ENCODE measurements at regions not wholly inside any gene's neighbourhood (a gene's known extent, or its start where the extent isn't known, plus 50 kb on each side); places are given as distances from the start of the nearest gene placed in this dataset.

DNA sequence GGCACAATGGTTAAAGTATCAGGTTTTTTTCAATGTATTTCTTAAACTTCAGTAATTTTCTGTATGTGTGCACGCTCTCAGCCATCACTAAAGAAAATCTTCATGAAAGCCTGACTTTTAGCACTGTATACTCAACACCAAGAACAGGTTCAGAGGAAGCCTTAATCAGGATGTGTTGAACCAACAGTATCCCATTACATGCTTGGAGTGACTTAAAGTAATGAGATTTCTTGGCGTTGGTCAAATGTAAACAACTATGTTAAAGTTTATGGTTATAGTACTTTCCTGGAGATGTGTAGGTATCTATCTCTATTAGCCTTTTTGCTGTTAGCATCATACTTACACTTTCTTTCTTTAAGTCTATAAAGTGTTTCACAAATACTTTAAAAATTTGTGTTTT, 335.0 kb downstream of the CCER1 start:
- TF ChIP-seq POLR2A (IDR thresholded peaks at IDR 0.05) (no peak), POLR2AphosphoS5 (IDR thresholded peaks at IDR 0.05) (no peak)
- TF ChIP-seq, protein P1, sequence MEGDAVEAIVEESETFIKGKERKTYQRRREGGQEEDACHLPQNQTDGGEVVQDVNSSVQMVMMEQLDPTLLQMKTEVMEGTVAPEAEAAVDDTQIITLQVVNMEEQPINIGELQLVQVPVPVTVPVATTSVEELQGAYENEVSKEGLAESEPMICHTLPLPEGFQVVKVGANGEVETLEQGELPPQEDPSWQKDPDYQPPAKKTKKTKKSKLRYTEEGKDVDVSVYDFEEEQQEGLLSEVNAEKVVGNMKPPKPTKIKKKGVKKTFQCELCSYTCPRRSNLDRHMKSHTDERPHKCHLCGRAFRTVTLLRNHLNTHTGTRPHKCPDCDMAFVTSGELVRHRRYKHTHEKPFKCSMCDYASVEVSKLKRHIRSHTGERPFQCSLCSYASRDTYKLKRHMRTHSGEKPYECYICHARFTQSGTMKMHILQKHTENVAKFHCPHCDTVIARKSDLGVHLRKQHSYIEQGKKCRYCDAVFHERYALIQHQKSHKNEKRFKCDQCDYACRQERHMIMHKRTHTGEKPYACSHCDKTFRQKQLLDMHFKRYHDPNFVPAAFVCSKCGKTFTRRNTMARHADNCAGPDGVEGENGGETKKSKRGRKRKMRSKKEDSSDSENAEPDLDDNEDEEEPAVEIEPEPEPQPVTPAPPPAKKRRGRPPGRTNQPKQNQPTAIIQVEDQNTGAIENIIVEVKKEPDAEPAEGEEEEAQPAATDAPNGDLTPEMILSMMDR (IDR thresholded peaks at IDR 0.05 in 8 of 11, conservative IDR thresholded peaks at IDR 0.05 in 3 of 11) = no peak
- no peaks in the 10 kb centered on the region for H3K9me3 ChIP-seq
- no peak overlapping the region for H3K4me3 ChIP-seq

DNA sequence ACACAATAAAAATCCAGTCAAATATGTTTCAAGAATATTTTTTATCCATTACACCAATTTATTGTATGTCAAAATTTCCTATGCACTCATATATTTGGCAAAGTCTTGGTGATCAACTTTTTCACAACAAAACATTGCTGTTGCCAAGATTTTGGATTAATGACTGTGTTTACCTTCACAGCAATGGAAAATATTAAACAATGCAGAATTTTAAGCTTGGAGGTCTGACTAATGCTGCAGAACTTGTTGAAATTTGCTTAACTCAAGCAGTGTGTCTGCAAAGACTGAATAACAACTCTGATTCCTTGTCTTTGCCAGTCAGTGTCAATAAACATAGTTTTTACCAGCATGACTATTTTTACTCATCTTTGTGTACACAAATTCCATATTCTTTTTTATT, 336.4 kb downstream of the CCER1 start:
- H3K9me3 ChIP-seq = no peaks in the 10 kb centered on the region
- no peak for DNase-seq
- no peaks in the 10 kb centered on the region for H3K4me1 ChIP-seq
- TF ChIP-seq, protein P1 (IDR thresholded peaks at IDR 0.05 in 8 of 11, conservative IDR thresholded peaks at IDR 0.05 in 3 of 11) = no peak
- TF ChIP-seq POLR2A (IDR thresholded peaks at IDR 0.05) (no peak), POLR2AphosphoS5 (IDR thresholded peaks at IDR 0.05) (no peak)
- intact Hi-C loops (cut with DNase I; ENCODE audit: low total_unique reads) = no loop called here
- H3K36me3 ChIP-seq = no peaks in the 10 kb centered on the region
- no peak overlapping the region for H3K4me3 ChIP-seq
- no peaks in the 10 kb centered on the region for H3K27me3 ChIP-seq (replicated peaks in 1 of 7)
- no peak overlapping the region for H3K27ac ChIP-seq

More for the DNA sequence above, 335.0 kb downstream of the CCER1 start:
- DNase-seq = no peak
- Histone ChIP-seq H3K4me1 (no peaks in the 10 kb centered on the region), H3K36me3 (no peaks in the 10 kb centered on the region), H3K27ac (no peak overlapping the region), H3K27me3 (replicated peaks in 1 of 7) (no peaks in the 10 kb centered on the region)
- intact Hi-C loops (cut with DNase I; ENCODE audit: low total_unique reads) = no loop called here
- WGBS, 5 donors = 77 to 85% (median 81%) methylated on average over 2 of the region's 2 CpGs

DNA sequence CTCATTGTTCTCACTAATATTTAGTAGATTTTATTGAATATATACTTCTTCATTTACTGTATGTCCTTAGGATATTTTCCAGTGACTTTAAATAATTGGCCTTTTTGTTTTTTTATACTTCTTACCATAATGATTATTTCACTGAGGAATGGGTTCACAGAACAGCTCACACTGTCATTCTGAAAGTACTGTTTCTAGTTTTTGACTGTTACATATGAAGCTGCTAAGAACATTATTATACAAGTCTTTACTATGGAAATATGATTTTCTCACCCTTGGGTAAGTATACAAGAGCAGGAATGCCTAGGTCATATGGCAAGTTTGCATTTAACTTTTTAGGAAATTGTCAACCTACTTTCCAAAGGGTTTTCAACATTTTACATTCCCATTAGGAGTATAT, 343.1 kb downstream of the CCER1 start:
- no peaks in the 10 kb centered on the region for H3K4me1 ChIP-seq
- no peak overlapping the region for H3K27ac ChIP-seq
- no peaks in the 10 kb centered on the region for H3K27me3 ChIP-seq (replicated peaks in 1 of 7)
- intact Hi-C loops (cut with DNase I; ENCODE audit: low total_unique reads) = no loop called here
- DNase-seq = no peak
- H3K9me3 ChIP-seq = no peaks in the 10 kb centered on the region
- TF ChIP-seq POLR2AphosphoS5 (IDR thresholded peaks at IDR 0.05) (no peak), POLR2A (IDR thresholded peaks at IDR 0.05) (no peak)
- TF ChIP-seq, protein P1 (IDR thresholded peaks at IDR 0.05 in 8 of 11, conservative IDR thresholded peaks at IDR 0.05 in 3 of 11) = no peak
- H3K36me3 ChIP-seq = no peaks in the 10 kb centered on the region
- no peak overlapping the region for H3K4me3 ChIP-seq

DNA sequence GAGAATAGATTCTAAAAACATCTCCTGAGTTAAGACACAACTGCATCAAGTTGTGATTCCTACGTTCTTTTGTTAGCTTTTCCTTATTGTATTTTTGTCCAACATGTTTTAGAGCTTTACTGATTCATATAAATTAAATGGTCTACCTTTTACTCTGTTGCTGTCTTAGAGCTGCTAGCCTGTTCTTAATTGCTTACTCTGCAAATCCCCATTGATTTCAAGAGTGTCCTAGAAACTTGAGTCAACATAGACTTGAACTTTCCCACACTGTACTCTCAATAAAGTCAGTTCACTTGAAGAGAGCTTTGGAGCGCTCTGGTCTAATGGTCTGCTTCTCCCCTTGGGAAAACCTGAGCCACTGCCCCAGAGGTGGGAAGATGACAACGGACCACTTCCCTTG, 343.9 kb downstream of the CCER1 start:
- no peak overlapping the region for H3K27ac ChIP-seq
- H3K27me3 ChIP-seq (replicated peaks in 1 of 7) = no peaks in the 10 kb centered on the region
- no peak overlapping the region for H3K4me3 ChIP-seq
- H3K36me3 ChIP-seq = no peaks in the 10 kb centered on the region
- intact Hi-C loops (cut with DNase I; ENCODE audit: low total_unique reads) = no loop called here
- no peaks in the 10 kb centered on the region for H3K4me1 ChIP-seq
- no peak for DNase-seq
- TF ChIP-seq, protein P1 (IDR thresholded peaks at IDR 0.05 in 8 of 11, conservative IDR thresholded peaks at IDR 0.05 in 3 of 11) = no peak
- no peak for TF ChIP-seq POLR2A (IDR thresholded peaks at IDR 0.05)
- no peak for TF ChIP-seq POLR2AphosphoS5 (IDR thresholded peaks at IDR 0.05)
- 56 to 64% (median 58%) methylated on average over 3 of the region's 3 CpGs for WGBS, 5 donors
- H3K9me3 ChIP-seq = no peaks in the 10 kb centered on the region

Data from spleen (tissue), 11 donors.